ENCODE measurements at regions not wholly inside any gene's neighbourhood (a gene's known extent, or its start where the extent isn't known, plus 50 kb on each side); places are given as distances from the start of the nearest gene placed in this dataset.
"Not testable (repeated sequence)": the region's sequence is repeated elsewhere in the genome, so short reads cannot be mapped to it uniquely, and the experiment has no call there.

- not testable (repeated sequence) for DNase-seq
Measured at GRCh38 chr16:29328528-29328927, 78.0 kb downstream of the NPIPB11 start.

GRCh38 chr16:29327631-29328408, 78.7 kb downstream of the NPIPB11 start:
- DNase-seq: not testable (repeated sequence)

- not testable (repeated sequence) for DNase-seq
Measured at GRCh38 chr16:29326164-29327125, 80.1 kb downstream of the NPIPB11 start.

- not testable (repeated sequence) for DNase-seq
Measured at GRCh38 chr16:29323725-29324124, 82.8 kb downstream of the NPIPB11 start.

- DNase-seq: no peak
Measured at GRCh38 chr16:29321585-29321984, 84.9 kb downstream of the NPIPB11 start.

GRCh38 chr16:29321000-29321393, 85.5 kb downstream of the NPIPB11 start:
- no peak for DNase-seq

- DNase-seq: no peak
Measured at GRCh38 chr16:29320274-29320999, 86.1 kb downstream of the NPIPB11 start.

- DNase-seq: no peak
Measured at GRCh38 chr16:29319726-29320125, 86.8 kb downstream of the NPIPB11 start.

GRCh38 chr16:29318561-29318968, 87.9 kb downstream of the NPIPB11 start:
- not testable (repeated sequence) for DNase-seq

- DNase-seq: no peak
Measured at GRCh38 chr16:29318037-29318436, 88.5 kb downstream of the NPIPB11 start.

GRCh38 chr16:29317269-29317668, 89.2 kb downstream of the NPIPB11 start:
- DNase-seq: no peak

- no peak for DNase-seq
Measured at GRCh38 chr16:29316761-29317183, 89.7 kb downstream of the NPIPB11 start.

GRCh38 chr16:29315916-29316517, 90.5 kb downstream of the NPIPB11 start:
- no peak for DNase-seq

- DNase-seq: no peak
Measured at GRCh38 chr16:29315046-29315445, 91.5 kb downstream of the NPIPB11 start.

- DNase-seq: no peak
Measured at GRCh38 chr16:29314292-29314934, 92.1 kb downstream of the NPIPB11 start.

GRCh38 chr16:29313559-29314048, 92.9 kb downstream of the NPIPB11 start:
- no peak for DNase-seq

GRCh38 chr16:29312835-29313558, 93.5 kb downstream of the NPIPB11 start:
- DNase-seq: no peak

GRCh38 chr16:29312345-29312675, 94.2 kb downstream of the NPIPB11 start:
- not testable (repeated sequence) for DNase-seq

- DNase-seq: no peak
Measured at GRCh38 chr16:29311461-29312344, 94.8 kb downstream of the NPIPB11 start.

- no peak for DNase-seq
Measured at GRCh38 chr16:29310852-29311314, 95.6 kb downstream of the NPIPB11 start.

Measured in stimulated activated naive CD4-positive, alpha-beta T cell (primary cell).